Mesodermal cell (in vitro differentiated cells): ENCODE measurements at regions not wholly inside any gene's neighbourhood (a gene's known extent, or its start where the extent isn't known, plus 50 kb on each side); places are given as distances from the start of the nearest gene placed in this dataset.

Source experiments
- H3K27ac ChIP-seq: 2 replicates; pipeline ENCODE4 v1.7.0; 2013; ENCODE audit warnings: mild to moderate bottlenecking, low read depth, low read length, moderate library complexity; ENCODE audit not compliant: severe bottlenecking
- H3K36me3 ChIP-seq: 2 replicates; pipeline ENCODE4 v1.7.1; 2013; ENCODE audit warnings: mild to moderate bottlenecking, low read length, moderate library complexity; ENCODE audit not compliant: control insufficient read depth, insufficient read depth
- H3K4me1 ChIP-seq: one replicate; pipeline ENCODE4 v1.7.1; 2013; ENCODE audit warnings: mild to moderate bottlenecking, low read length; ENCODE audit not compliant: insufficient read depth, control insufficient read depth, poor library complexity, severe bottlenecking
- H3K4me3 ChIP-seq: 2 replicates; pipeline ENCODE4 v1.7.0; 2013; ENCODE audit warnings: low read length, control low read depth, mild to moderate bottlenecking; ENCODE audit not compliant: insufficient read depth, poor library complexity, severe bottlenecking; ENCODE audit errors: extremely low read depth
- H3K9me3 ChIP-seq: 2 replicates; pipeline ENCODE4 v1.7.1; 2013; ENCODE audit warnings: mild to moderate bottlenecking, low read length, moderate library complexity; ENCODE audit not compliant: control insufficient read depth
- WGBS, 2 experiments: methylation state at CpG; one replicate each; pipeline ENCODE4 v1.1.5; 2013; ENCODE audit warnings: missing lambda C conversion rate in 2 of 2; ENCODE audit not compliant: insufficient coverage in 2 of 2; 5-methylcytosine and 5-hydroxymethylcytosine counted together

DNA sequence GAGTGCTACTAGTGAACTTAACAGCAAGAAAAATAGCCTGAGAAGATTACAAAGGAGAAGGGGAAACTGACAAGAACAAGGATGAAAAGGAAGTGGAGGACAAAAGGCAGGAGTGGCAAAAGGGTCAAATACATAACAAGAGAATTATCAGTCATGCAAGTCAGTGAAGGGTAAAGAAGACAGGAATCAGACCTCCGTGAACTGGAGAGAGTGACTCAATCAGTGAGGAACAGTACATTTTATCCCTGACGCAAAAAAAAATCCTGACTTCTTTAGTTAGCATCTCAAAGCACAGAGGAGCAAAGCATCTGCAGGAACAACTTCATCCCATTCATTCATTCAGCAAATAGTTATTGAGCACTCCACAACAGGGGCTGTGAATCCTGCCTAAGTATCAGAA, 97.8 kb downstream of the SST start:
- H3K9me3 ChIP-seq = no peaks in the 10 kb centered on the region
- peaks cover 8% of the 10 kb centered on the region for H3K4me1 ChIP-seq
- H3K4me3 ChIP-seq = no peak overlapping the region
- WGBS, 2 experiments = 85% methylated on average over 2 of the region's 2 CpGs; no CpG with 5 or more reads in 1 of the 2 experiments
- H3K27ac ChIP-seq = no peak overlapping the region
- H3K36me3 ChIP-seq = no peaks in the 10 kb centered on the region

- Histone ChIP-seq H3K4me3 (no peak overlapping the region), H3K27ac (no peak overlapping the region), H3K36me3 (no peaks in the 10 kb centered on the region), H3K4me1 (peaks cover 15% of the 10 kb centered on the region), H3K9me3 (no peaks in the 10 kb centered on the region)
- WGBS, 2 experiments = 86 to 98% methylated on average over 2 to 4 of the region's 4 CpGs
These were observed 98.5 kb downstream of the SST start for GRCh38 chr3:187571701-187572100.

GRCh38 chr3:187570776-187571175, 99.4 kb downstream of the SST start:
- WGBS, 2 experiments = 83 to 100% methylated on average over 1 of the region's 2 CpGs
- Histone ChIP-seq H3K9me3 (no peaks in the 10 kb centered on the region), H3K36me3 (no peaks in the 10 kb centered on the region), H3K4me1 (peaks cover 15% of the 10 kb centered on the region), H3K4me3 (no peak overlapping the region), H3K27ac (no peak overlapping the region)

DNA sequence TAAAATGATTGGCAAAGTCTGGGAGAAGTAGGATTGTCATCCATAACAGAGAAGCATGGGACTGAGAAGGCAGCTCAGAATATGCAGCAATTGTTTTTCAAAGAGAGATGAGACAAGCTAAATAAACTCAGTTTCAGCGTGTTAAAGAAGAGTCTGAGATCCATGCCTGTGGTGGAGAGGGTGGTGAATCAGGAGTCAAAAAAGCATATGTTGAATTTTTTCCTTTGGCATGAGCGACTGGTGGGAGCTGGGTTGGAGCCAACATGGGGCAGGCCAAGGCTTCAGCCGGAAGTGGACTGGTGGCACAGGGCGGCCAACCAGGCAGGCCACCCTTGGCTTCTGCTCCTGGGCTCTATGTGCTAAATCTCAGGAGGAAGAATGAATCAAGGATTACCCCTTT, 102.0 kb downstream of the SST start:
- Histone ChIP-seq H3K36me3 (no peaks in the 10 kb centered on the region), H3K27ac (peak overlapping the region; percentile 90), H3K4me3 (no peak overlapping the region), H3K4me1 (peaks cover 18% of the 10 kb centered on the region), H3K9me3 (no peaks in the 10 kb centered on the region)
- WGBS, 2 experiments = 91 to 94% methylated on average over 4 of the region's 4 CpGs

GRCh38 chr3:187567661-187568121, 102.5 kb downstream of the SST start:
- peak overlapping the region; percentile 90 for H3K27ac ChIP-seq
- no peak overlapping the region for H3K4me3 ChIP-seq
- 100% methylated on average over 1 of the region's 2 CpGs; no CpG with 5 or more reads in 1 of the 2 experiments for WGBS, 2 experiments
- H3K9me3 ChIP-seq = no peaks in the 10 kb centered on the region
- peaks cover 18% of the 10 kb centered on the region for H3K4me1 ChIP-seq
- H3K36me3 ChIP-seq = no peaks in the 10 kb centered on the region

GRCh38 chr3:187567021-187567420, 103.2 kb downstream of the SST start:
- no peaks in the 10 kb centered on the region for H3K36me3 ChIP-seq
- H3K4me1 ChIP-seq = peaks cover 18% of the 10 kb centered on the region
- H3K9me3 ChIP-seq = no peaks in the 10 kb centered on the region
- no peak overlapping the region for H3K4me3 ChIP-seq
- peak overlapping the region; percentile 90 for H3K27ac ChIP-seq
- 50 to 80% methylated on average over 1 of the region's 2 CpGs for WGBS, 2 experiments

DNA sequence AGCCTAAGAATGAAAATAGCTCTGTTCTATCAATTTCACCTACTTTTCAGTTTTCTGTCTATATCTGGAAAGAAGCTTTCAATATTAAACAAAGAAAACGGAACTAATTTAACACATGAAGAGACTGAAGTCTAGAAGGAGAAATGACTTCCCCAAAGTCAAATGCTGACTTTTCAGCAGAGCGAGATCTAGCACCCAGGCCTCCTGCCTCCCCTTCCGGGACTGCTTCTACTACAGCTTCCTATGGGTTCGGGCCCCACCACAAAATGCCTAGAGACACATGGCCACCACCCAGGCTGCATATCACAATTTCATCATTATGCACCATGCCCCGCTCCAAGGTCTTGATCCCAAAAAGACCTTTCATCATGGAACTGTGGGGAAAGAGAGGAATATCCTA, 104.5 kb downstream of the SST start:
- peaks cover 18% of the 10 kb centered on the region for H3K4me1 ChIP-seq
- 89% methylated on average over 1 of the region's 5 CpGs; no CpG with 5 or more reads in 1 of the 2 experiments for WGBS, 2 experiments
- H3K4me3 ChIP-seq = no peak overlapping the region
- H3K9me3 ChIP-seq = no peaks in the 10 kb centered on the region
- no peak overlapping the region for H3K27ac ChIP-seq
- no peaks in the 10 kb centered on the region for H3K36me3 ChIP-seq

GRCh38 chr3:187558990-187559389, 111.2 kb downstream of the SST start:
- Histone ChIP-seq H3K9me3 (no peaks in the 10 kb centered on the region), H3K36me3 (no peaks in the 10 kb centered on the region), H3K27ac (no peak overlapping the region), H3K4me1 (no peaks in the 10 kb centered on the region), H3K4me3 (no peak overlapping the region)
- WGBS, 2 experiments = no CpG with 5 or more reads among the region's 2 CpGs

- H3K27ac ChIP-seq = no peak overlapping the region
- H3K4me1 ChIP-seq = peaks cover 8% of the 10 kb centered on the region
- H3K36me3 ChIP-seq = no peaks in the 10 kb centered on the region
- no peak overlapping the region for H3K4me3 ChIP-seq
- H3K9me3 ChIP-seq = no peaks in the 10 kb centered on the region
These were observed 118.8 kb downstream of the SST start for GRCh38 chr3:187551416-187551815.

DNA sequence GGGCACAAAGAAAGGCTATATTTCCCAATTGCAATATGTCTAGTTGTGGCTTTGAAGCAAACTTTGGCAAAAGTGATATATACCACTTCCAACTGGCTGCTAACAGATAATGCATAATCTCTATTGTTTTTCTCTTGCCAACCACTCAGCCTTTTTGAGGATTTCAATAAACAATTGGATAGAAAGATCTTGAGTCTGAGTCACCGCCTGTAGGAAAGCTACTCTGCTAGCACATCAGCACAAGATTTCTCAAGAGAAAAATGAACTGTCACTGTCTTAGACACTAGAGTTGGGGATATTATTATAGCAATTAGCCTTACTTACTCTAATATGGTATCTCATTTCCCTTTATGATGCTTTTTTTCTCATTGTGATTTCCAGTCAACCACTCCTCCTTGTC, 119.7 kb downstream of the SST start:
- no peak overlapping the region for H3K4me3 ChIP-seq
- H3K27ac ChIP-seq = no peak overlapping the region
- peaks cover 8% of the 10 kb centered on the region for H3K4me1 ChIP-seq
- no CpG with 5 or more reads among the region's 1 CpG for WGBS, 2 experiments
- H3K36me3 ChIP-seq = no peaks in the 10 kb centered on the region
- no peaks in the 10 kb centered on the region for H3K9me3 ChIP-seq

GRCh38 chr3:187545366-187545765, 124.8 kb downstream of the SST start:
- no peaks in the 10 kb centered on the region for H3K4me1 ChIP-seq
- H3K4me3 ChIP-seq = no peak overlapping the region
- no peaks in the 10 kb centered on the region for H3K9me3 ChIP-seq
- H3K36me3 ChIP-seq = no peaks in the 10 kb centered on the region
- whole genome bisulfite sequencing, 2 experiments = 94 to 100% methylated on average over 2 to 5 of the region's 5 CpGs
- no peak overlapping the region for H3K27ac ChIP-seq
